GM18861 (cell line): ENCODE measurements at regions not wholly inside any gene's neighbourhood (a gene's known extent, or its start where the extent isn't known, plus 50 kb on each side); places are given as distances from the start of the nearest gene placed in this dataset.

Experiments used
- ATAC-seq: cut with Tn5 transposase; IDR thresholded peaks from one replicate; pipeline ENCODE4 v1.9.1; 2021; ENCODE audit not compliant: unreplicated experiment

DNA sequence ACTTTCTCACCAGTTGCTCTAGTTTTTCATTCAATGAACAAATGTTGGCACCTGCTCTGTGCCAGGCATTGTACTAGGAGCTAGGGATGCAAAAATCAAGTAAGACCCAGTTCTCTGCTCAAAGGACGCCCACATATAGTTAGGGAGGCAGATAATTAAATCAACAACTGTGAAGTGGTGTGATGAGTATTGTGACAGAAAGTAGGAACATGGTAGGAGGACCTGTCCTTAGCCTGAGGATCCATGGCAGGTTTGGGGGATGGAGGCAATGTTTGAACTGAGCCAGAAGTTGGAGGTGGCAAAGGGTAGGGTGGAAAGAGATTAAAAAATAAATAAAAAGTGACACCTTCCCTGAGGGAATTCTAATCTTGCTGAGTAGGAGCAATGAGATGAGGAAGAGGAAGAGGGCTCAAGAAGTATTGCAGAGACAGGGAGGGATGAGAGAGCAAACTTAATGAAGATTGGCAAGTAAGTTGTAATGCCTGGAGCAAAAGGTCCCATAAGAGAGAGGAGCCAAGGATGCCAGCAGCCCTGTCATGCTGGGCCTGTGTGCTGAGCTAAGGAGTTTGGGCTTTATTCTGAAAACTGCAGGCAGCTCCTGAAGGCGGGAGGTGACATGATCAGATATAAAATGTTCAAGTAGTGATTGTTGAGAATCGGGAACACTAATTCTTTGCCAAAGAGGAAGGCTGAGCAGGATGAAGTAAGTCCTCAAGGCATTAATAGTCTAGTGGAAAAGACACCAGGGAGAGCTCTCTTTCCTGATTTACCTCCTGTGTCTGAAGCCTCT lies 184.3 kb upstream of the PPP2R3A start:
- ATAC-seq: no peak

DNA sequence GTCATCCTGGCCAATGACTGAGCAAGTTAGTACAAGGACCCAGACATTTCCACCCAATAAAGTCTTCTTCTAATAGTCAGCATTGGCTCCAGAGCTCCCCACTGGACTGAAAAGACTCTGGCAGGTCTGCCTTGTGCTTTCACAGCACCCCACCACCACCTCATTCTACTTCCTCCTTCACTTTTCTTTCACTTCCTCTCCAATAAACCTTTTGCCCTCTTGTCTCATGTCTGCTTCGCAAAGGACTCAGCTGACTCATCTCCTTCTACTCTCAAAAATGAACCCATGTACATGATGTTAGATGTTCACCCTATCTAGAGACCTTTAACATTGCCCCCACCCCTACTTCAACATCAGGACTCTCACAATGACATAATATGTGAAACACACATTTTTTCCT lies 181.0 kb upstream of the PPP2R3A start:
- peak; percentile 87 for ATAC-seq

DNA sequence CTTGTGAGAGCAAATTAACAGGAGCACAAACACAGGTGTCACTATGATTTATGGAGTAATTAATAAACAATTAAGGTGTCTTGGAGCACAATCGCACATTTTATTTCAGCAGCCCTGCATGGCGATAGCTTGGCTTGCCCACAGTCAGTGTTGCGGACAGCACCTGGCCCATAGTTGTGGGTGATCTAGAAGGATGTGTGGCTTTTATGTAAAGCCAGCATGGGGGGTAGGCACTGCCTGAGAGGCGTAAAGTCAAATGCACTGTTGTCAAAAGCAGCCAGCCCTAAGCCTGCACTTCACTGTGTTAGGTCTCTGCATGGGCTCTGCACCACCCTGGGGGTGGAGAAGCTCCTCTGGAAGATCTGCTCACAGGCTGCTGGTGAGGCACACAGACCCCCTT lies 177.4 kb upstream of the PPP2R3A start:
- ATAC-seq: no peak

DNA sequence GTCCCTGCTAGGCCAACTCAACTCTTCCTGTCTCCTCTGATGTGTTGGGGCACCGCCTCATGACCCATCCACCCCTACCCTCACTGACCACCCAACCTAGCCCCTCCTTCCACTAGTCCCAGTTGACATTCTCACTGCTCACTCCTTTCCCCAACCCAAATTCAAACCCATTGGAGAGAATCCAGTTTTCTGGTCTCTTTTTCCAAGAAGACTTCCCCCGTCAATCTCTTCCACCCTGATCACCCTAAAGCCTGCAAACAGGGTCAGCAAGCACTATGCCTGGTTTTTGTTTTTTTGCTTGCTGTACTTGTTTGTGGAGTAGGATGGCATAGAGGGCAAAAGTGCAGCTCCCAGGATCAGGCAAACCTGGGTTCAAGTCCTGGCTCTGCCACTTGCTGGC lies 176.6 kb upstream of the PPP2R3A start:
- no peak for ATAC-seq

DNA sequence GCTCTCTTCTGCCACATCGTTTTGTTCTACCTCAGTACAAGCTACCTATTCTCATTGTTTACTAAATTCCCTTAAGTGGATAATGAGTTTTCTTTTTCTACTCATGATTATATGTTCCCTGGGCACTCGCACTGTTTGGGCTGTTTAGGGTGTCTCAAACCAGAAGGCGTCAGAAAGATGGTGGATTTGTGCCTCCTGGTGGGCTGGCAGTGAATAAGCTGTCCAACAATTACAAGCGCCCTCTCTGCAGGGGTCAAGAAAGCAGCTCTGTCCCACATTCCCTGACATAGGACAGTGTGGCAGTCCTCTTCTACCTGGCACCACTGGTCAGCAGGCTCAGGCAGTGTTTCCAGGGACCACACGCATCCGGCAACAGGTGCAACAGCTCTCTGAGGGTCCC lies 173.4 kb upstream of the PPP2R3A start:
- no peak for ATAC-seq

DNA sequence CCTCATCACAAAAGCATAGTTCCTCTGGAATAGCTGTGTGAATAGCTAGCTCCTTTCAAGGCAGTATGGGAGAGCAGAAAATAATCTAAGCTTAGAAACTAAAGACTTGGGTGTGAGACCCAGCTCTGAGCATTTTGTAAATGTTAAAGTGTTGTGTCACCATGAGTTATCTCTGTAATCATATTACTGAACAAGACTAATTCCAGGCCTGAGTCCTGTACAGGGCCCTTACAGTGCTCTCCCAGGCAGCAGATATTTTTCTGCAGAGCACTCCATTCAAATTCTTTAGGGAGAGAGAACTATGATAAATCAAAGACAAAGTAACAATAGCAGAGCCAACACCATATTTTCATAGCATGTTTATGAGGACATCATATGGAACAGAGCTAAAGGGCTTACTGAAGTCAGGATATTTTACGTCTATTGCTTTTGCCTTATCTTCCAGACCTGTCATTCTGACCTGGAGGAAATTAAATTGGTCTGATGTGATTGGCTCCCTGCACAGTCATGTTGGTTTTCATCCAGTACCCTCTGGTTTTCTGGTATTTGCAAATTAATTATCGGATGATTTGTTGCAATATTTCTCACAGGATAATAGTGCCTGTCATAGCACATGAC lies 172.6 kb upstream of the PPP2R3A start:
- no peak for ATAC-seq

DNA sequence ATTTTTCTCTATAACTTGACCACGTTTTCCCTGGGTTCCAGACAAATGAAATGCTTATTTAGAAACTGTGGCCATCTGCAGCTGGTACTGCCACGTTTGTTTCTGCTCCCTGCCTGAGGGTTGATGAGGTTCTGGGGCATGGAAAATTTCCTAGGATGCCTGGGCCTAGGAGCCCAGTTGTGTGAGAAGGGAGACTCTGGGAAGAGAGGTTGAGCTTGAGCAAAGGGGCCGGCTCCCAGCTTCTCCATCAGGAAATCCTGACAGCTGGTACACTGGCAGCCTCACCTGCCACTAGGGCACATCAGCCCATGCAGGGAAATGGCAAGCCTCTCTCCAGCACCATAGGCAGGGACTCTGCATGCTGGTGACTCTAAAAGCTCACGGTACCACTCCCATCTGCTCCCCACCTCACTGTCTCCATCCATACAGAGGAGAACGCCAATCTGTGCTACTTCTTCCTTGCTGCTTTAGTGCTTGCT lies 165.4 kb upstream of the PPP2R3A start:
- ATAC-seq: no peak

DNA sequence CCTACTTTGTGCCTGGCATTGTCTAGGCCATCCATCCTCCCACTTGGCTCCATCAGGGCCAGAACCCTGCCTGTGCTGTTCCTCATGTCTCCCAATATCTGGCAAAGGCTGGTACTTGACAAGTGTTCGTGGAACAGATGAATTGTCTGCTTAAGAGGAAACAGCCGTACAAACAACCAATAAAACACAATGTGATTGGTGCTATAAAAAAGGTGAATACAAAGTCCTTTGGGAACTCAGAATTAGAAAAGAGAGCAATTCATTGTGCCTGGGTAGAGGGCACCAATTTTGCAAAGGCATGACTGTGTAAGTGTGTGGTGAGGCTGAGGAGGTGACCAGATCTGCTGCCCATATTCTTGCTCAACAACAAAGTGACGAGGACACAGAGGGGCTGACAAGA lies 164.5 kb upstream of the PPP2R3A start:
- no peak for ATAC-seq

DNA sequence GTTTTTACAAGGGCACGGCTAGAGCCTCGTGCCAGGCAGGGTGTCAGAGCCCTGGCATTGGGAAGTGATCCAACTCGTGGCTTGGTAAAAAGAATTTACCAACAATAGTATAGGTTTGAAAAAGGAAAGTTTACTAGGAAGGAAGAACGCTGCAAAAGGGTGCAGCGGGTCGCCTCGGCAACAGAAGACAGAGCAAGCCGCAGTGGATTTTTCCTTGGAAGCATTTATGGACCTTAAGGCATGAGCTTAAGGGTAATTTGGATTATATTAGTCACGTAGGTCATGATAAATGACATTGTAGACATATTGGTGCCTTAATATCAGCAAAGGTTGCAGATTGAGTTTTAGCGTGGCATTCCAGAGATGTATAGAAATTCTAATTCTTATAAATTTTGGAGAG lies 163.4 kb upstream of the PPP2R3A start:
- ATAC-seq: no peak

DNA sequence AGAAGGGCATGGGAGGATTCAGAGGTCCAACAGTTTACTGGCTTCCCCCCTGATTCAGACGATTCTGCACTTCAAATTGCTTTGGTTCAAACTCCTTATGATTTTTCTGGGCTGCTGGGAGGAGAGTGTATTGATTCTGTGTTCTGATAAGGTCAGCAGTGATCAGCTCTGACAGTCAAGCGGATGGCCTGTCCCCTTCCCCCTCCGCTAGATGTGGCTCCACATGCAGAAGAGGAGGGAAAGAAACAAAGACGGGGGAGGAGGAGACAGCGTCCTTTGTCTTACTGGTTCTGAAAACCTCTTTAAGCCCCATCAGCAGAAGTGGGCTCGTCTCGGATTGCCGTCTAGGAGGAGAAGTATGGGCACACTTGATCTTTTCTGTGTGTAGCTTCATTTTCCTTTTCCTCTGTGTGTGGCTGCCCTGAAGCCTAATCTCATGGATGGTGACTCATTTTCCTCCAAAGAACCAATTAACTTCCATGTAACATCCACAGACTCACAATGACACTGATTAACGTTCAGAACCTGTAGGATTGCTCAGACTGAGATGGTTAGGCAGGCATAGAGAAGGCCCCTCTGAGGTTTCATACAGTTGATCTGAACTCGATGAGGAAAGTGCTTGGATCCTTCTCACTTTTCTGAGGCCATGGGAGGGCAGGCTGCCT lies 162.4 kb upstream of the PPP2R3A start:
- ATAC-seq: no peak

DNA sequence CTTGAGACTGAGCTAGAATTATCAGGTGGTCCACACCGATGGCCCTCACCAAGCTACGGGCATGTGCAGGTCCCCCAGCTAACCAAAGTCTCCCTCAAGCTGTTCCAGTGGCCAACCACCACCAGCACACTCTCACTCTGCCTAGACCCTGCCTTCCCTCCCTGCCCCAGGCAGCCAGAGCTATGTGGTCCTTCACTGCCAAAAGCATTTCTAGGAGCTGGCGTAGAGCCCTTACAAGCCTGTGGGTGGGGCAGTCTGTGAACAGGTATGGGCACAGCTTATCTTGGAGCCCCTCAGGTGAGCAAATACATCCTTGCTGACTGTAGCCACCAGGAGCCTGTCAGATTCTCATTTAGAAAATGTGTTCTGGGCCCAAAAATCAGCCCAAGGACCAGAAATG lies 159.8 kb upstream of the PPP2R3A start:
- no peak for ATAC-seq

DNA sequence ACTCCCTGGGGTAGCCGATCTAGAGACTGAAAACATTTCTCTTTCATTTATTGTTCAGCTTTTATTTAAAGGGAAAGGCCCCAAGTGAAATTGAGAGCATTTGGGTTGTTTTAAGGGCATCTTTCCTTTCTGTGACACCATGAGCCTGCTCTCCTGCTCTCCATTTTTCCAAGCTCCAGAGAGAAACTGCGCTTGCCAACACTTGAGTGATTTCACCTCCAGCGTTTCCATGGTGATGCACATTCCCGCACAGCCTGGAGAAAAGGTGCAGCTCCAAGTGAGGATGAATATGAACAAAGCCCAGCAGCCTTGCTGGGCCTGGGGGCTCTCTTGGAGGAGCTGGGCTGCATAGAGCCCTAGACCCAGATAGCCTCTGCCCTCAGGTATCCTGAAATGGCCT lies 159.2 kb upstream of the PPP2R3A start:
- no peak for ATAC-seq

DNA sequence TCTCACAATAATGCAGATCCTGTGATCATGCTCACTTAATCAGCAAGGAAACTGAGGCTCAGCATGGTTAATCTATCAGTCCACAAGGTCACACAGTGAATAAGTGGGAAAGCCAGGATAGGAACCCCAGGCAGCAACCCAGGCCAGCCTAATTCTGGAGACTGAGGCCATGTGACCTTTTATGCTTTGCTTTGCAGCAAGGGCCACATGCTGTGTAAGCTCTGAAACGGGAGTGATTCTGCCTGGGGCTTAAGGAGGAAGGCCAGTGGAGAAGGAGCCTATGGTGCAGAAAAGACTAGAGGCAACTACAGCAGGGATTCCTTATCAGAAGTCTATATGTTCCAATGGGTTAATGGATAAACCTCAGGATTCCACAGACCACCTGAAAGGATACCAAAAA lies 157.6 kb upstream of the PPP2R3A start:
- ATAC-seq: no peak

DNA sequence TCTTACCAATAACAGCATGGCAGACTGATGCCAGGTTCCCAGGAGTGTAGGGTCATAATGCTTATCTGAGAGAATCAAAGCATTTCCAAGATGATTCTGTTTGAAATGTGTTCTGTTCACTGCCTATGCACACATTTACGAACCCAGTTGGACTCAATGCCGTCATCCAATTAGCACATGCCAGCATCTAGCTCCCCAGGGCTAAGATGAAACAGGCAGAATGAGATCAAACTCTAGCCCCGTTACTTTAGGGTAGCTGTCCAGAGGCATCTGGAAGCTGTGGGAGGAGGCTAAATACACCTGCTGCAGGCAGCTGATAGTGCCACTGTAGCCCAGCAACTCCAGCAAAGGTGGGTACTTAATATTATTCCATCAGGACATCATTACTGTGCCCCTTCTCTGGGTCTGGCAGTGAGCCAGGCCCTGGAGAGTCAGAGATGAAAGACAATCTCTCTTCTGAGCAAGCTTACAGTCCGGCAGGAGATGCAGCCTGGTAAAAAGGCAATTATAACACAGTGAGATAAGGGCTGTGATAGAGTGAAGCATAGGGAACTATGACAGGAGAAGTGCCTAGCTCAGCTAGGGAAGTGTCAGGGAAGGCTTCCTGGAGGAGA lies 156.4 kb upstream of the PPP2R3A start:
- ATAC-seq: no peak

DNA sequence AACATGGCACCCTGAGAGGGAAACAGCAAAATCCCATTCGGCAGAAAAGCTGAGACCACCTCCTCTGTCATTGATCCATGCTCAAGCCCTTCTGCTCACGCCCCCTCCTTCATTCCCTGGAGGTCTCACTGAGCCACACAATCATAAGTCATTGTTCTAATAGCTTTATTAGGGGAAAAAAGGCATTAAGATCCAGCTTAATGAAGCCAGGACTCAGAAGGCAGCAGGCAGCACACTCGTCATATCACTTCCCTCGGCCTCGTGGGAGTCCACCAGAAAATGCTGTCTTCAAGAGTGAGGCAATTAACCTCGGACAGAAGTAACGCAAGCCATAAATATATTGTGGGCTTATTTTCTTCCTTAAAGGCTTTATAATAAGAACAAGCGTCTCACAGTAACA lies 153.9 kb upstream of the PPP2R3A start:
- ATAC-seq: no peak

DNA sequence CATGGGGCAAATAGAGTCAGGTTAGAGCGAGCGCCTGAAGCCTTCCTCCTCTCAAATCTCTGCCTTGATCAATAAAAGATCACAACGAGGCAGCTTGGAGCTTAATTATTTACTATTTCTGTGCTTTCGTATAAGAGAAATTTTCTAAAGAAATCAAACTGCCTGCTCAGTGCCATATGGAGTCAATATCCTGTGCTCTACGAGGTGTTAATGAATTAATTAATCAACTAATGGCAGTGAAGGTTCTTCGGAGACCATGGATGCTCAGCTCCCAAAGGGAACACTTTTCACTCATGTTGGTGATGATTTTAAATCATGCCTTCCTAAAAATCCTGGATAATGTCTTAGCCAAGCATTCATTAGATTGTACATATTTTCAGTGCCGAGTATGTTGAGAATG lies 153.5 kb upstream of the PPP2R3A start:
- ATAC-seq: no peak

DNA sequence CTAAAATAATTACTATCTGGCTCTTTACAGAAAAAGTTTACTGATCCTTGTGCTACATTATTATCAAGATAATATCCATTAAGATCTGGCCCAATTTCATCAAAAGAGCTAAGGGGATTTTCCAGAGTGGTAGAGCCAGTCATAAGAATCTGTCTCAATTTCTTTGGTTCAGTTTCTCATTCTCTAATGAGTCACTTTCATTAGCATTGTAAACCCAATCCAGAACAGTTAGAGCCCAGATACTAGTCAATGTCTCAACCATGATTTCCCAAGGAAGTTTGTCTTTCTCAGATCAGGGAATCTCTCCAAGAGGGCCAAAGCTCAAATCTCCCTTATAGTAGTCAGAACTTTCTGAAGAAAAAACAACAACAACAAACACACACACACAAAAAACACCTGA lies 131.1 kb upstream of the PPP2R3A start:
- no peak for ATAC-seq

DNA sequence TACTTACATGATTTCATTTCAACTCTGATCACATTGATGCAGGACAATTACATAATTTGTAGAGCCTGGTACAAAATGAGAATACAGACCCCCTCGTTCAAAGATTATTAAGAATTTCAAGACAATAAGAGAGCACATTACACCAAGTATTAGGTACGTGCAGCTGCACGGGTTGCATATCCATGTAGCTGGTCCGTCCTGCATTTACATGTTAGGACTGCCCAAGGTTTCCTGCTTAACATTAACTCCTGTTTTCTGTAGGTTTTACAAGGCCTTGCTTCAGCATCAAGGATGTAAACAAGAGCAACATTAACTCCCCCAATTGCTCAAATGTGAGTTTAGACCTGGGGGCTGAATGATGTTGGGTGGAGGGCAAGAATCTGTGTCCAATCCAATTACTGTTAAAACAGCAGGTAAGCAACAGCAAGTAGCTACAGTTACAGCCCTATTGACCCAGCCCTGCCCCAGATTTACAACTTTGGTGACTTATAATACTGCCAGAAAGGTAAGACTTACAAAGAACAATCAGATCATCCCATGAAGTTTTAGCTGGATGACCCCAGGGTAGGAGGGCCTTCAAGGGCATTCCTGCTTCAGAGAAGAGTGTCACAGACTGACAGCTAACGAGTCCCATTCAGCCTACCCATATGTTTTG lies 127.4 kb upstream of the PPP2R3A start:
- no peak for ATAC-seq

DNA sequence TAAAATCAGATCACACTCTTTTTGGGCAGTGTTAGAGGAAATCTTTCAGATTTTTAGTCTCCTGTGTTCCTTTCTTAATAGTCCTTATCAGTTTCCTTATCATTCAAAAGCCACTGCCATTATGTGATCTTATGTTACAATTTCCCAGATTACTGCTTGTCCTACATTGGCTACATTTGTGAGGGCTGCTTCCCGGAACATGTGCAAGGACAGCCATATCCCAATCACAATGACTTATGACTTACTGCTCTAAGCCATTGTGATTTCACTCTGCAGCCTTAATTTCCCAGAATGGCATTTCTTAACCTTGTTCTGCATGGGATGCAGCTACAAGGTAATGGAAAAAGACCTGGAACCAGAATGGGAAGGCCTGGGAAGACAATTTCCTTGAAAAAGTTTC lies 125.1 kb upstream of the PPP2R3A start:
- ATAC-seq: no peak

DNA sequence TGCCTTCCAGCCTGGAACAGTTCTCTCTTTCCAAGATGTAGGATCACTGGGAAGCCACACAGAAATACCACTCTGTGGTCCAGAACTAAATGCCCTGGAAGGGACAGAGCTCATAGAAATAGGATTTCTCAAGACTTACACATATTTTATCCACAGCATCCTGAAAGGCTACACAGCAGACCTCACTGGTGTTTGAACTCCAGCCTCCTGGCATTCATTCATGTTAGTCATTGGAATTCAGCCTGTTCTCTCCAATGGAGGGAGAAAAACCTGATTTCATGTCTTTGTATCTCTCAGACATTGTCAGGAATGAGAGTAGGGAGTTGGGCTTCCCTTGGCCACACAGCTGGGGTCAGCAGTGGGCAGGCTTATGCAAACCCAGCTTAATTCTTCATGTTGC lies 121.1 kb upstream of the PPP2R3A start:
- ATAC-seq: no peak

DNA sequence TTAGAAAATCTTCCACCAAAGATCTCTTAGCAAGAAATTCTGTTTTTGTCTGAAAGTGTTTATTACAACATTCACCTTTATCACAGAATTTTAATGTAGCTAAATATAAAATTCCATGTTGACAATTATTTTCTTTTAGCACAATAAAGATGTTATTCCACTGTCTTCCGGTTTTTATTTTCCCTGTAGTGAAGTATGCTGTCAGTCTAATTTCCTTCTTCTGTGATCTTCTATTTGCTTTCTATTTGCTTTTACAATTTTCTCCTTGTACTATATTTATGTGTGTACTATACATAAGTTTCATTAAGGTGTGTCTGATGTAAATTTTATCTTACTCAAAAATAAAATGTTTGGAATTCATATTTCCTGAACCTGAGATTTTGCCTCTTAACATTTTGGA lies 117.5 kb upstream of the PPP2R3A start:
- no peak for ATAC-seq
